Right atrium auricular region (tissue), 2 donors: ENCODE measurements at regions not wholly inside any gene's neighbourhood (a gene's known extent, or its start where the extent isn't known, plus 50 kb on each side); places are given as distances from the start of the nearest gene placed in this dataset.

Experiments
- DNase-seq: peaks from one replicate; pipeline ENCODE4 v3.0.0-alpha.2; 2019; ENCODE audit warnings: low spot score
- H3K27ac ChIP-seq, 2 donors: fragments of 200-600 bp; sonication (generic); 1 replicate in 1 of 2; 2 replicates in 1 of 2; pipeline ENCODE4 v1.5.1; 2016 to 2019
- H3K27me3 ChIP-seq, 2 donors: fragments of 200-600 bp; sonication (generic); one replicate each; pipeline versions ENCODE4 v1.5.1 to v1.6.0; 2017 to 2019
- H3K36me3 ChIP-seq: fragments of 200-600 bp; sonication (generic); one replicate; pipeline ENCODE4 v1.5.1; 2016
- H3K4me1 ChIP-seq, 2 donors: fragments of 200-600 bp; sonication (generic); one replicate each; pipeline versions ENCODE4 v1.5.1 to v1.6.0; 2017 to 2019
- H3K4me3 ChIP-seq, 2 donors: fragments of 200-600 bp; sonication (generic); 1 replicate in 1 of 2; 2 replicates in 1 of 2; pipeline ENCODE4 v1.5.1; 2017 to 2019; ENCODE audit warnings: mild to moderate bottlenecking in 1 of 2, moderate library complexity in 1 of 2
- H3K9me3 ChIP-seq, 2 donors: fragments of 200-600 bp; sonication (generic); one replicate each; pipeline ENCODE4 v1.5.1; 2019
- TF ChIP-seq, protein P1 (sequence below), 2 donors: fragments of 200-600 bp; sonication (generic); IDR thresholded peaks; one replicate each; pipeline ENCODE4 v1.5.1; 2019; ENCODE audit warnings: antibody characterized with exemption in 2 of 2

DNA sequence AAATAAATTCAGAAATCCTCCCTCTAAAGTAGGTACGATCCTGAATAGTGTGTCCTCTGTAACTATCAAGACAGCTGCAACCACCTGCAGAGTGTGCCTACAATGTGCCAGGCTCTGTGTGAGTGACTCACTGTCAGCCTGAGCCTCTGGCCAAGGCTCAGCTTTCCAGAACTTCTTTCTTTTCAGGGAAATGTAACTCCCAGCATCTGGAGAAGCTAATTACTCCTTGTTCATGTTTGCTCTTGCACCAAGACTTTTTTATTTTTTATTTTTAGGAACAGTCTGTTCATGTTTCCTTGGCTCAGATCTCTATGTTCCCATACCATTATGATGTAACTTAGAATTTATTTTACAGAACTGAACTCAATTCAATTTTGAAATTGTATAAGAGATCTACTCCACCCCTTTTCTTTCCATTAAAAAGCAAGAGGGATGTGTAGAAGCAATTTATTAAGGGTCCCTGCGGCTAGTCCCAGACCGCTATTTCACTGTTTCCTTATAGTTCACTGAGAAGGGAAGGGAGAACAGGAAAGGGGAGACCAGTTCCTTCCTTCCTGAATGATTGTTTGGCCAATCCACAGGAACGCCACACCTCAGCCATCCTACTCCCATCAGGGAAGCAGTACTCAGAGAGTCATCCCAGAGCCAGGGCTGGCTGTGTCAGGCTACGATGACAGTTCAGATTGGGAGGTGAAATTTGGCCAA is 112.4 kb upstream of the ZNF648 start:
- H3K4me1 ChIP-seq: peaks cover 0 to 27% of the 10 kb centered on the region in 2 donors
- no peak for DNase-seq
- no peak overlapping the region for H3K4me3 ChIP-seq
- peak overlapping the region; percentile 62 to 69 for H3K27ac ChIP-seq
- no peaks in the 10 kb centered on the region for H3K9me3 ChIP-seq
- no peaks in the 10 kb centered on the region for H3K36me3 ChIP-seq
- TF ChIP-seq, protein P1, sequence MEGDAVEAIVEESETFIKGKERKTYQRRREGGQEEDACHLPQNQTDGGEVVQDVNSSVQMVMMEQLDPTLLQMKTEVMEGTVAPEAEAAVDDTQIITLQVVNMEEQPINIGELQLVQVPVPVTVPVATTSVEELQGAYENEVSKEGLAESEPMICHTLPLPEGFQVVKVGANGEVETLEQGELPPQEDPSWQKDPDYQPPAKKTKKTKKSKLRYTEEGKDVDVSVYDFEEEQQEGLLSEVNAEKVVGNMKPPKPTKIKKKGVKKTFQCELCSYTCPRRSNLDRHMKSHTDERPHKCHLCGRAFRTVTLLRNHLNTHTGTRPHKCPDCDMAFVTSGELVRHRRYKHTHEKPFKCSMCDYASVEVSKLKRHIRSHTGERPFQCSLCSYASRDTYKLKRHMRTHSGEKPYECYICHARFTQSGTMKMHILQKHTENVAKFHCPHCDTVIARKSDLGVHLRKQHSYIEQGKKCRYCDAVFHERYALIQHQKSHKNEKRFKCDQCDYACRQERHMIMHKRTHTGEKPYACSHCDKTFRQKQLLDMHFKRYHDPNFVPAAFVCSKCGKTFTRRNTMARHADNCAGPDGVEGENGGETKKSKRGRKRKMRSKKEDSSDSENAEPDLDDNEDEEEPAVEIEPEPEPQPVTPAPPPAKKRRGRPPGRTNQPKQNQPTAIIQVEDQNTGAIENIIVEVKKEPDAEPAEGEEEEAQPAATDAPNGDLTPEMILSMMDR (IDR thresholded peaks at IDR 0.05): no peak
- no peaks in the 10 kb centered on the region for H3K27me3 ChIP-seq

DNA sequence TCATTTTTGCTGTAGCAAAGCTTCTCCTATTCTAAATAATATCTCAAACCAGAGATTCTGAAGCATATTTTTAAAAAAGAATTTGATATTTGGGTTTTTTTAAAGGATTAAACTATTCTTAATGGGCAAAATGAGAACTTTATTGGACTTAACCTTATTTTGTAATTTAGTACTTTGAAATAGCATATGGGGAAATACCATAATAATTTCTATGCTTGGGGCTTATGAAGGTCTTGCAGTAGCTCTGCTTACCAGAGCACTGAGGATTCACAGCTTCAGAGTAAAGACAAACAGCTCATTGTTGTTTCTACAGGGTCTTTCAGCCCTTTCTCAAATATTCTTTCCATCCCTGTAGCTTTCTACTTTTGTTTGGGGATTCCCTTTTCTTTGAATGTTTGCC is 111.2 kb upstream of the ZNF648 start:
- peaks cover 0 to 27% of the 10 kb centered on the region in 2 donors for H3K4me1 ChIP-seq
- H3K27ac ChIP-seq: no peak overlapping the region
- no peaks in the 10 kb centered on the region for H3K27me3 ChIP-seq

DNA sequence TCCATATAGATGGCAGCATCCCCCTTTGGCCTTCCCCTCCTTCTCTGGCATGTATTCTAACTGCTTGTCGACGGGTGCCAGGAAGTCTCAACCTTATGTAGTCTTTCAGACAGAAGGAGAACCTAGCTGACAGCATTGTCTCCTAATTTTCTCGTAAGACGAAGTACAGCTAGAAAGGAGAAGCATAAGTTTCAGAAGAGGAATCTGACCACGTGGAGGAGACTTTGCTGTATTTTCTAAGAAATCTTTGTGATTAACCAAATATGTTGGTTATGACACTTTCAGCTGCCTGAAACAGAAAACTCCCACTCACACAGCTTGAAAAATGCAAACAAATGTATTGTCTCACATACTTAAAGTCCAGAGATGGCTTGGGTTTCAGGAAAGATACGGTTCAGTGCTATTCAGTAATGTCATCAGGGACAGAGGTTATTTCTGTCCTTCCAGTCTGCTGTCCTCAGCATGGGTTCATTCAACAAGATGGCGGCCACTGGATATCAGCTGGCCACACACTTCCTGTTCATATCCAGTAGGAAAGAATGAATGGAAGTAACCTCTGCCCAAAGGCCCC is 109.5 kb upstream of the ZNF648 start:
- no peak overlapping the region for H3K4me3 ChIP-seq
- peak overlapping the region; percentile 14 to 15 for H3K27ac ChIP-seq
- no peak for DNase-seq
- H3K27me3 ChIP-seq: no peaks in the 10 kb centered on the region
- H3K9me3 ChIP-seq: no peaks in the 10 kb centered on the region
- TF ChIP-seq, protein P1 (IDR thresholded peaks at IDR 0.05): no peak
- H3K4me1 ChIP-seq: peaks cover 0 to 27% of the 10 kb centered on the region in 2 donors
- no peaks in the 10 kb centered on the region for H3K36me3 ChIP-seq

More for the DNA sequence above, 111.2 kb upstream of the ZNF648 start:
- no peaks in the 10 kb centered on the region for H3K9me3 ChIP-seq
- no peaks in the 10 kb centered on the region for H3K36me3 ChIP-seq
- no peak overlapping the region for H3K4me3 ChIP-seq
- TF ChIP-seq, protein P1 (IDR thresholded peaks at IDR 0.05): no peak
- no peak for DNase-seq

DNA sequence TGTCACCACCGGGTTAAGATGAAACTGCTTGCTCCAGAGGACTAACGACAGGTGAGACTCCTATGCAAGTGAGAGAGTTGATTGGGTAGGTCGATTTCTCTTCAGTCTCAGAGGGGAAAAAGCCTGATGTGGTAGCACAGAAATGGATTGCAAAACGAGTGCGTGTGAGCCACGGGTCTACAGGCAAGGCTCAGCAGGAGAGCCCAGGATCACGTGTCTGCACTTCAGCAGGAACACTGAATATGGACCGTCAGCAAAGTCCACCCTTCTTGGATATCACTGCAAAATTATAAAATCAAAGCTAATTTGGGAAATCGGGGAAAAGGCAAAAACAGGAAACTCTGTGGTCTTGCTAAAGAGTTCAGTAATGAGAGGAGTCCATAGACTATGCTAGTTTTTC is 107.7 kb upstream of the ZNF648 start:
- Histone ChIP-seq H3K4me3 (no peak overlapping the region), H3K4me1 (peaks cover 0 to 17% of the 10 kb centered on the region in 2 donors), H3K27ac (peak overlapping the region in 1 of 2 donors; percentile 5), H3K36me3 (no peaks in the 10 kb centered on the region), H3K27me3 (no peaks in the 10 kb centered on the region), H3K9me3 (no peaks in the 10 kb centered on the region)
- TF ChIP-seq, protein P1 (IDR thresholded peaks at IDR 0.05): no peak
- DNase-seq: no peak

DNA sequence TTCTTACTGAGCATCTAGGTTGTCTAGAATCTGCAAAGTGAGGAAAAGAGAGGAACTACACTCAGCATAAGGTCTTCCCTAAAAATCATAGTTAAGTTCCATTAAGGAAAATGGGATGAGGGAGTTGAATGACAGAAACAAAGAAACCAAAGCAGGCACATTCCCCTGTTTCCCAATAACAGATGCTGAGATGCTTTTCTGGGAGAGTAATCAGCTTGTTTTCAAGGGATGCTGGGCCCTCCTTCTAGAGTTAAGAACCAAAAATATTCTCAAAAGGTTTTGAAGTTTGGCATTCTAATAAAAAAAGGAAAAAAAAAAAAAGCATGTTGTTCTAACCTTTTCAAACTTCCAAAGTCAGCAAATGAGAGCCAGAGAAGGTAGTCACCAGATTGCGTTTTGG is 105.2 kb upstream of the ZNF648 start:
- Histone ChIP-seq H3K27ac (no peak overlapping the region), H3K9me3 (no peaks in the 10 kb centered on the region), H3K4me1 (peaks cover 0 to 16% of the 10 kb centered on the region in 2 donors), H3K36me3 (no peaks in the 10 kb centered on the region), H3K27me3 (no peaks in the 10 kb centered on the region), H3K4me3 (no peak overlapping the region)
- no peak for DNase-seq
- TF ChIP-seq, protein P1 (IDR thresholded peaks at IDR 0.05): no peak
